Heart right ventricle (tissue), 16 donors: ENCODE measurements at regions not wholly inside any gene's neighbourhood (a gene's known extent, or its start where the extent isn't known, plus 50 kb on each side); places are given as distances from the start of the nearest gene placed in this dataset.

Experiments used
- ATAC-seq, 8 donors: fragments of 200-7000 bp; cut with Tn5 transposase; one replicate each; pipeline ENCODE4 v1.9.1; 2020; ENCODE audit warnings: mild to moderate bottlenecking in 8 of 8, moderate library complexity in 8 of 8, moderate number of reproducible peaks in 1 of 8
- DNase-seq, 2 donors: peaks; one replicate each; pipeline ENCODE4 v3.0.0-alpha.2; 2020
- H3K27ac ChIP-seq, 10 donors: fragments of 200-600 bp; sonication (generic) in 2 of 10; one replicate each; pipeline versions ENCODE4 v1.5.0 to v1.8.0; 2020 to 2022; ENCODE audit warnings: mild to moderate bottlenecking in 3 of 10
- H3K27me3 ChIP-seq, 7 donors: fragments of 200-600 bp; one replicate each; pipeline ENCODE4 v1.8.0; 2021 to 2022; ENCODE audit warnings: mild to moderate bottlenecking in 2 of 7
- H3K36me3 ChIP-seq, 9 donors: fragments of 200-600 bp; sonication (generic) in 1 of 9; one replicate each; pipeline versions ENCODE4 v1.5.0 to v1.8.0; 2020 to 2022; ENCODE audit warnings: mild to moderate bottlenecking in 2 of 9
- H3K4me1 ChIP-seq, 9 donors: fragments of 200-600 bp; sonication (generic) in 1 of 9; one replicate each; pipeline versions ENCODE4 v1.5.0 to v1.8.0; 2020 to 2022; ENCODE audit warnings: mild to moderate bottlenecking in 4 of 9
- H3K4me3 ChIP-seq, 10 donors: fragments of 200-600 bp; sonication (generic) in 2 of 10; one replicate each; pipeline versions ENCODE4 v1.5.0 to v1.8.0; 2020 to 2022; ENCODE audit warnings: mild to moderate bottlenecking in 7 of 10, moderate library complexity in 2 of 10
- H3K9me3 ChIP-seq, 11 donors: fragments of 200-600 bp in 10 of 11; sonication (generic) in 2 of 11; one replicate each; pipeline versions ENCODE4 v1.5.0 to v1.8.0; 2013 to 2022; ENCODE audit warnings: mild to moderate bottlenecking in 2 of 11, control low read depth in 1 of 11, moderate library complexity in 1 of 11
- CTCF ChIP-seq, 9 donors: fragments of 200-600 bp; sonication (generic) in 2 of 9; IDR thresholded peaks; one replicate each; pipeline versions ENCODE4 v1.5.0 to v1.8.0; 2021 to 2022; ENCODE audit warnings: antibody characterized with exemption in 9 of 9, mild to moderate bottlenecking in 5 of 9, moderate library complexity in 1 of 9
- WGBS, 2 donors: extraction: QIAGEN DNeasy Blood & Tissue Kit; methylation state at CpG; one replicate each; pipeline ENCODE4 v1.1.7; 2013; ENCODE audit warnings: inconsistent platforms in 1 of 2; 5-methylcytosine and 5-hydroxymethylcytosine counted together
- intact Hi-C, 10 donors: fragments of 100-400 bp; cut with DNase I; formaldehyde crosslinking; loops; one replicate each; pipeline versions ENCODE4 v1.11.1 to v1.14.2; 2022
- donor health status: Arrhythmogenic right ventricular cardiomyopathy.
- donor health status: ischemic (EF 13 %, LVEDD 7.1; RV severe dilation, severe dysfunction).
- donor health status: healthy with polysubstance abuse.
- donor health status: DM: no; HTN: yes; CAD: no.
- donor health status: DM: no; HTN: no; CAD: no.
- donor health status: ischemic (EF 25% LVEDD 6.9; RV normal size, moderate dysfunction).
- donor health status: ischemic (EF 25% LVEDD 5.7; RV mildly dilated, moderate dysfunction).
- donor health status: healthy.
- donor health status: DM: yes; HTN: yes; CAD: no.
- donor health status: Ischemic cardiomyopathy.
- donor health status: ischemic (EF 35%, LVEDD 5.7; RV mildly dilated, moderate dysfunction).
- donor health status: nonischemic (EF 11% LVEDD 7.7; RV severe dilation, severe dysfunction).
- donor health status: DM: yes; HTN: yes; CAD: no.
- donor health status: PGD.
- donor health status: ischemic (EF 29% LVEDD 5.4; RV normal size, mild dysfunction).
- donor health status: nonischemic (EF 23%, LVEDD 6.1; RV moderate dilation, normal function).

DNA sequence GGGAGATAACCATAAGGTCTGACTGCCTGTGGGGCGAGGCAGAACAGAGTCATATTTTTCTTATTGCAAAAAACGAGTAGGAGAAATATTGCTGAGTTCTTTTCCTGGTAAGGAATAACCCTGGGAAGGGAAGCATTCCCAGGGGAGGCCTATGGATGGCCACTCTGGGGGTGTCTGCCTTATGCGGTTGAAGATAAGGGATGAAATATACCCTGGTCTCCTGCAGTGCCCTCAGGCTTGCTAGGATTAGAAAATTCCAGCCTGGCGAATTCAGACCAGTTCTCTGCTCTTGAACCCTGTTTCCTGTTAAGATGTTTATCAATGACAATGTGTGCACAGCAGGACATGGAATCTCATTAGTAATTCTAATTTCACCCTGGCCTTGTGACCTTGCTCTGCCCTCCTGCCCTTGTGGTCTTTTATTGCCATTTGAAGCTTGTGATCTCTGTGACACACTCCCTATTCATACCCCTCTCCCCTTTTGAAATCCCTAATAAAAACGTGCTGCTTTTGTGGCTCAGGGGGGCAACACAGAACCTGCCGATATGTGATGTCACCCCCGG, 491.1 kb upstream of the EYS start:
- no peak overlapping the region for H3K27ac ChIP-seq
- H3K4me1 ChIP-seq, result no peaks in the 10 kb centered on the region
- H3K27me3 ChIP-seq, result no peaks in the 10 kb centered on the region
- no peak for ATAC-seq
- no peak for DNase-seq
- no peaks in the 10 kb centered on the region for H3K36me3 ChIP-seq
- WGBS, 2 donors, result 63 to 69% methylated on average over 7 of the region's 7 CpGs
- H3K4me3 ChIP-seq, result no peak overlapping the region
- intact Hi-C loops, result no loop called here
- no peak for TF ChIP-seq CTCF (IDR thresholded peaks at IDR 0.05)
- peaks cover 0 to 9% (median 0%) of the 10 kb centered on the region in 11 donors for H3K9me3 ChIP-seq

- no peak for ATAC-seq
- H3K36me3 ChIP-seq, result no peaks in the 10 kb centered on the region
- no peak for DNase-seq
- H3K27ac ChIP-seq, result no peak overlapping the region
- intact Hi-C loops, result no loop called here
- H3K27me3 ChIP-seq, result no peaks in the 10 kb centered on the region
- H3K9me3 ChIP-seq, result peaks cover 0 to 11% (median 0%) of the 10 kb centered on the region in 11 donors
- WGBS, 2 donors, result 74 to 80% methylated on average over 5 of the region's 5 CpGs
- no peak for TF ChIP-seq CTCF (IDR thresholded peaks at IDR 0.05)
- H3K4me1 ChIP-seq, result no peaks in the 10 kb centered on the region
- H3K4me3 ChIP-seq, result no peak overlapping the region
Observed at GRCh38 chr6:66190858-66191257, 483.8 kb upstream of the EYS start.

- H3K4me3 ChIP-seq, result no peak overlapping the region
- no peak for TF ChIP-seq CTCF (IDR thresholded peaks at IDR 0.05)
- H3K4me1 ChIP-seq, result no peaks in the 10 kb centered on the region
- no peaks in the 10 kb centered on the region for H3K27me3 ChIP-seq
- intact Hi-C loops, result no loop called here
- ATAC-seq, result no peak
- DNase-seq, result no peak
- no peaks in the 10 kb centered on the region for H3K36me3 ChIP-seq
- H3K9me3 ChIP-seq, result peaks cover 0 to 11% (median 0%) of the 10 kb centered on the region in 11 donors
- H3K27ac ChIP-seq, result no peak overlapping the region
- WGBS, 2 donors, result 56 to 70% methylated on average over 3 of the region's 3 CpGs
Observed at GRCh38 chr6:66189915-66190314, 482.9 kb upstream of the EYS start.

- no peak for TF ChIP-seq CTCF (IDR thresholded peaks at IDR 0.05)
- Histone ChIP-seq H3K27me3 (no peaks in the 10 kb centered on the region), H3K4me1 (no peaks in the 10 kb centered on the region), H3K36me3 (no peaks in the 10 kb centered on the region), H3K4me3 (no peak overlapping the region), H3K9me3 (peaks cover 0 to 11% (median 0%) of the 10 kb centered on the region in 11 donors), H3K27ac (no peak overlapping the region)
- ATAC-seq, result no peak
- 64 to 77% methylated on average over 2 of the region's 2 CpGs for WGBS, 2 donors
- intact Hi-C loops, result no loop called here
- DNase-seq, result no peak
Observed at GRCh38 chr6:66186756-66187155, 479.7 kb upstream of the EYS start.
